Vagina (tissue), 2 donors: ENCODE measurements at regions not wholly inside any gene's neighbourhood (a gene's known extent, or its start where the extent isn't known, plus 50 kb on each side); places are given as distances from the start of the nearest gene placed in this dataset.

Experiments
- DNase-seq, 2 donors: peaks; one replicate each; pipeline ENCODE4 v3.0.0-alpha.2; 2017; ENCODE audit errors: extremely low spot score in 2 of 2
- H3K27ac ChIP-seq: fragments of 200-600 bp; sonication (generic); one replicate; pipeline ENCODE4 v1.5.1; 2019
- H3K27me3 ChIP-seq: fragments of 200-600 bp; sonication (generic); one replicate; pipeline ENCODE4 v1.5.1; 2019
- H3K36me3 ChIP-seq, 2 donors: fragments of 200-600 bp; sonication (generic); one replicate each; pipeline ENCODE4 v1.5.1; 2017 to 2019
- H3K4me1 ChIP-seq: fragments of 200-600 bp; sonication (generic); one replicate; pipeline ENCODE4 v1.5.1; 2019
- H3K4me3 ChIP-seq, 2 donors: fragments of 200-600 bp; sonication (generic); 1 replicate in 1 of 2; 2 replicates in 1 of 2; pipeline ENCODE4 v1.5.1; 2016 to 2019
- H3K9me3 ChIP-seq: fragments of 200-600 bp; sonication (generic); one replicate; pipeline ENCODE4 v1.5.1; 2019
- POLR2A ChIP-seq, 2 donors: fragments of 450-650 bp; IDR thresholded peaks; one replicate each; pipeline ENCODE4 v1.6.1; 2017; ENCODE audit warnings: antibody characterized with exemption in 2 of 2, mild to moderate bottlenecking in 2 of 2, moderate library complexity in 2 of 2
- POLR2AphosphoS5 ChIP-seq, 2 donors: sonication (generic); formaldehyde crosslinking; IDR thresholded peaks; one replicate each; pipeline ENCODE4 v1.9.0; 2017; ENCODE audit warnings: antibody characterized with exemption in 2 of 2, mild to moderate bottlenecking in 2 of 2, low read depth in 1 of 2; ENCODE audit not compliant: insufficient read depth in 1 of 2
- intact Hi-C: fragments of 100-400 bp; cut with DNase I; formaldehyde crosslinking; loops from one replicate; pipeline ENCODE4 v1.15.1; 2023
- TF ChIP-seq, protein P1 (sequence below), 3 experiments: fragments of 450-650 bp in 2 of 3; fragments of 200-600 bp in 1 of 3; sonication (generic) in 1 of 3; IDR thresholded peaks; one replicate each; pipeline ENCODE4 v1.5.1; 2017 to 2019; ENCODE audit warnings: antibody characterized with exemption in 3 of 3, mild to moderate bottlenecking in 2 of 3, moderate library complexity in 2 of 3

DNA sequence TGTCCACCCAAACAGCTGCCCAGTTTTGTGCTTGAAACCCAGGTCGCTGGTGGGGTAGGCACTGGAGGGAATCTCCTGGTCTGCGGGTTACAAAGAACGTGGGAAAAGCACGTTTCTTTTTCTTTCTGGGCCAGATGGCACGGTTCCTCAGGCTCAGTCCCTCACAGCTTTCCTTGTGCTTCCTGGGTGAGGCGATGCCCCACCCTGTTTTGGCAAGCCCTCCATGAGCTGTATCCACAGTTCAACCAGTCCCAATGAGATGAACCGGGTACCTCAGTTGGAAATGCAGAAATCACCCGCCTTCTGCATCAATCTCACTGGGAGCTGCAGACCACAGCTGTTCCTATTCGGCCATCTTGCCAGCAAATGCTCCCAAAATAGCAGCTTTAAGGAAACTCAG is 51.4 kb upstream of the TMTC2 start:
- intact Hi-C loops: no loop called here

More for the DNA sequence above, 51.4 kb upstream of the TMTC2 start:
- DNase-seq: no peak
- H3K4me3 ChIP-seq: no peak overlapping the region
- H3K27me3 ChIP-seq: no peaks in the 10 kb centered on the region
- no peaks in the 10 kb centered on the region for H3K4me1 ChIP-seq
- TF ChIP-seq POLR2AphosphoS5 (IDR thresholded peaks at IDR 0.05; ENCODE audit: insufficient read depth in 1 of 2, low read depth in 1 of 2) (no peak), POLR2A (IDR thresholded peaks at IDR 0.05) (no peak)
- TF ChIP-seq, protein P1, sequence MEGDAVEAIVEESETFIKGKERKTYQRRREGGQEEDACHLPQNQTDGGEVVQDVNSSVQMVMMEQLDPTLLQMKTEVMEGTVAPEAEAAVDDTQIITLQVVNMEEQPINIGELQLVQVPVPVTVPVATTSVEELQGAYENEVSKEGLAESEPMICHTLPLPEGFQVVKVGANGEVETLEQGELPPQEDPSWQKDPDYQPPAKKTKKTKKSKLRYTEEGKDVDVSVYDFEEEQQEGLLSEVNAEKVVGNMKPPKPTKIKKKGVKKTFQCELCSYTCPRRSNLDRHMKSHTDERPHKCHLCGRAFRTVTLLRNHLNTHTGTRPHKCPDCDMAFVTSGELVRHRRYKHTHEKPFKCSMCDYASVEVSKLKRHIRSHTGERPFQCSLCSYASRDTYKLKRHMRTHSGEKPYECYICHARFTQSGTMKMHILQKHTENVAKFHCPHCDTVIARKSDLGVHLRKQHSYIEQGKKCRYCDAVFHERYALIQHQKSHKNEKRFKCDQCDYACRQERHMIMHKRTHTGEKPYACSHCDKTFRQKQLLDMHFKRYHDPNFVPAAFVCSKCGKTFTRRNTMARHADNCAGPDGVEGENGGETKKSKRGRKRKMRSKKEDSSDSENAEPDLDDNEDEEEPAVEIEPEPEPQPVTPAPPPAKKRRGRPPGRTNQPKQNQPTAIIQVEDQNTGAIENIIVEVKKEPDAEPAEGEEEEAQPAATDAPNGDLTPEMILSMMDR (IDR thresholded peaks at IDR 0.05): no peak
- peaks cover 4% of the 10 kb centered on the region for H3K9me3 ChIP-seq
- no peak overlapping the region for H3K27ac ChIP-seq
- H3K36me3 ChIP-seq: no peaks in the 10 kb centered on the region
